ENCODE measurements at regions not wholly inside any gene's neighbourhood (a gene's known extent, or its start where the extent isn't known, plus 50 kb on each side); places are given as distances from the start of the nearest gene placed in this dataset.
A peak's percentile ranks its signal among the peaks of the same experiment; 100 is the strongest.
"Not testable (repeated sequence)": the region's sequence is repeated elsewhere in the genome, so short reads cannot be mapped to it uniquely, and the experiment has no call there.

- DNase-seq = no peak
These were observed 127.3 kb upstream of the RORB start for GRCh38 chr9:74369844-74370243.

- DNase-seq = no peak
These were observed 123.8 kb upstream of the RORB start for GRCh38 chr9:74373348-74373747.

- peak; percentile 5 for DNase-seq
These were observed 117.4 kb upstream of the RORB start for GRCh38 chr9:74379718-74380117.

GRCh38 chr9:74391816-74392215 lies 105.3 kb upstream of the RORB start:
- DNase-seq = no peak

- DNase-seq = no peak
These were observed 93.6 kb upstream of the RORB start for GRCh38 chr9:74403581-74403980.

DNA sequence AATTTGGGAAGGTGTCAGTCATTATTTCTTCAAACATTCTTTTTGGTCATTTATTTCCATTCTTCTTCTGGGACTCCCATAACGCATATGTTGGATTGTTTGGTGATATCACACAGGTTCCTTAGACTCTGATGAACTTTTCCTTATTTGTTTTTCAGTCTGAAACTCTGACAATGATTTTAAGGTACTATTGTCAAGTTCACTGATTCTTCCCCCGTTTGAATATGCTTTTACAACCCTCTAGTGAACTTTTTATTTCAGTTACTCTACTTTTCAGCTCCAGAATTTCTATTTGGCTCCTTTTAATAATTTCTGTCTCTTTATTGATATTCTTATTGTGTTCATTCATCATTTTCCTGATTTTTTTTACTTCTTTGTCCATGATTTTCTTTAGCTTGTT lies 92.5 kb upstream of the RORB start:
- no peak for DNase-seq

DNA sequence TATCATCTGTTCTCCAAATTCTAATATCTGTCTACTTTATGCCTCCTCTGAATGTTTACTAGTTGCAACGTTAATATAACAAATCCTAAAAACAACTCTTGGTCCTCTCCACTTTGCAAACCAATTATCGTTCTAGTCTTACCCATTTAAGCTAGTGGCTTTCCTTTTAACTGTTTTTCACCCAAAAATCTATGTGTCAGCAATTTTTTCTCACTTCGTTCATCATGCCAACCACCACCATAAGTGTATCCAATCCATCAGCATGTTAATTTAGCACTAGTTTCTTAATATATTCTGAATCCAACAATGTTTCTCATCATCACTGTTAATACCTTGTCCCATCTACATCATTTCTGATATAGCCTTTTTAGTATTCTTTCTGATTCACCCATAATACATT lies 90.0 kb upstream of the RORB start:
- no peak for DNase-seq

- DNase-seq = no peak
These were observed 84.7 kb upstream of the RORB start for GRCh38 chr9:74412236-74412979.

GRCh38 chr9:74413876-74414275 lies 83.3 kb upstream of the RORB start:
- DNase-seq = no peak

GRCh38 chr9:74414325-74414724 lies 82.8 kb upstream of the RORB start:
- DNase-seq = no peak

DNA sequence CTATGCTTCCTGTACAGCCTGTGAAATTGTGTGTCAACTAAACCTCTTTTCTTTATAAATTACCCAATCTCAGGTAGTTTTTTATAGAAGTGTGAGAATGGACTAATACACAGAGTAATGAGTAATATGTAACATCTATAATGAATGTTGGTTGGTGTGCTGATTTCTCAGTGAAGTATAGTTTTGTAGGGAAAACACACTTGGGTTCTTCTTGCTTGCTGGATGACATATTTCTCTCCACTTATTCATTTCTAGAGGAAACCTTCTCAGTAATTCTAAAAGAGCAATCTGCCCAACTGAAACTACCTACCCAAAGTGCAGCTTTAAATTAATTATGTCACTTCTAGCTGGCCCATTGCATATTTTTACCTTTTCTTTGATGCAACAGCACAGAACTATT lies 81.1 kb upstream of the RORB start:
- peak; percentile 14 for DNase-seq

DNA sequence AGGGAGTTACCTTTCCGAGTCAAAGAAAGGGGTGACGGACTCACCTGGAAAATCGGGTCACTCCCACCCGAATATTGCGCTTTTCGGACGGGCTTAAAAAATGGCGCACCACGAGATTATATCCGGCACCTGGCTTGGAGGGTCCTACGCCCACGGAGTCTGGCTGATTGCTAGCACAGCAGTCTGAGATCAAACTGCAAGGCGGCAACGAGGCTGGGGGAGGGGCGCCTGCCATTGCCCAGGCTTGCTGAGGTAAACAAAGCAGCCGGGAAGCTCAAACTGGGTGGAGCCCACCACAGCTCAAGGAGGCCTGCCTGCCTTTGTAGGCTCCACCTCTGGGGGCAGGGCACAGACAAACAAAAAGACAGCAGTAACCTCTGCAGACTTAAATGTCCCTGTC lies 72.6 kb upstream of the RORB start:
- DNase-seq = not testable (repeated sequence)

GRCh38 chr9:74431467-74431866 lies 65.7 kb upstream of the RORB start:
- no peak for DNase-seq

- DNase-seq = no peak
These were observed 53.9 kb upstream of the RORB start for GRCh38 chr9:74443036-74443750.

DNA sequence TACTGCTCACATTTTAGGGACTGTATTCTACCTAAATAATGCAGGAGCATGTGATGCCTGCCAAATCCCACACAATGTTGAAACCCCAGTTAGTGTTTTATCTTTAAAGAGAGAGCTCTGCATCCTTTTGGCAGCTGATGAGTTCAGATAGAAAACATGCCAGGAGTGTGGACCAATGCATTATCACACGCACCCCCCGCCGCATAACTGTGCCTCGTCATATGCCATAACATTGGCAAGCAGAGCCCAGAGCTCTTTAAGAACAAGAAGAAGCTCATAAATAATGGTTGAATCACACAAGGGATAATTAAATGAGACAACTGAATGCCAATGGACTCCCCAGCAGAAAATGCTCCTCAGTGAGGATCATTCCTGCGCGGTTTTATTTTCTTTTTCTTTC lies 52.8 kb upstream of the RORB start:
- no peak for DNase-seq

All from activated CD4-positive, alpha-beta T cell treated with anti-CD3 and anti-CD28 coated beads, Interleukin-2, Interleukin-6, amounts not matched to agents 100 ng/mL and 50 ng/mL, durations not matched to agents 16 hours and 8 hours (primary cell).